Stimulated activated CD8-positive, alpha-beta memory T cell treated with anti-CD3 and anti-CD28 coated beads, Interleukin-4, amount 100 ng/mL, for 24 hours (primary cell): ENCODE measurements at regions not wholly inside any gene's neighbourhood (a gene's known extent, or its start where the extent isn't known, plus 50 kb on each side); places are given as distances from the start of the nearest gene placed in this dataset.
A peak's percentile ranks its signal among the peaks of the same experiment; 100 is the strongest.
"Not testable (repeated sequence)": the region's sequence is repeated elsewhere in the genome, so short reads cannot be mapped to it uniquely, and the experiment has no call there.

Source experiments
- DNase-seq: peaks from one replicate; pipeline ENCODE4 v3.0.0-alpha.2; 2020; ENCODE audit warnings: low read depth

DNA sequence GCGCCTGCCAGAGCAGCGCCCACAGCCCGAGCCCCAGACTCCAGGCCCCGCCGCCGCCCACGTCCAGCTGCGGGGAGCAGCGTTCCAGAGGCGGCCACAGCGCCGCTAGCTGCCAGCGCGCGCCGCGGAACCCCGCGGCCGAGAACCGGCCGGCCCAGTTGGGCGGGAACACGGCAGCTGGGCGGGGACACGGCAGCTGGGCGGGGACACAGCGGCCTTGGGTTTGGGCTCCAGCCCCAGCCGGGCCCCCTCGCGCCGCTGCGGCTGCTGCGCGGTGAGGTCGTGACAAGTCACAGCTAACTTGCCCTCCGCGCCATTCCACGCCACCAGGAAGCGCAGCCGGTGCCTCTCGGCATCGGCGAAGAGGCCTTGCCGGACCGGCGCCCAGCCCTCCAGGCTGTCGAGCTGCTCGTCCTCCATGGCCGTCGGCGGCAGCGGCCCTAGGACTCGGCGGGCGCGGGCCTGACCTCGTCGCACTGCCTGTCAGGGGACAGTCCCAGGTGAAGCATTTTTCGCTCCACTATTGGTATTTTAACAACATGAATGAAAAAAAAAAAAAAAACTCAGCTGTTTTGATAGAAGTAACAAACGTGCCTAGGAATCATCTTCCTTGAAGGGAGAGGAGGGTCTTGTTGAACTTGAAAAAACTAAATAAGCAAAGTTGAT, 56.6 kb upstream of the GOLGA8N start:
- DNase-seq: peak; percentile 6

- not testable (repeated sequence) for DNase-seq
Measured at GRCh38 chr15:32536057-32536493, 57.2 kb upstream of the GOLGA8N start.

- not testable (repeated sequence) for DNase-seq
Measured at GRCh38 chr15:32535150-32535898, 57.9 kb upstream of the GOLGA8N start.

- not testable (repeated sequence) for DNase-seq
Measured at GRCh38 chr15:32522900-32523299, 67.5 kb upstream of the GOLGA8O start.

- DNase-seq: not testable (repeated sequence)
Measured at GRCh38 chr15:32522421-32522820, 67.0 kb upstream of the GOLGA8O start.

- not testable (repeated sequence) for DNase-seq
Measured at GRCh38 chr15:32518976-32519375, 63.5 kb upstream of the GOLGA8O start.

DNA sequence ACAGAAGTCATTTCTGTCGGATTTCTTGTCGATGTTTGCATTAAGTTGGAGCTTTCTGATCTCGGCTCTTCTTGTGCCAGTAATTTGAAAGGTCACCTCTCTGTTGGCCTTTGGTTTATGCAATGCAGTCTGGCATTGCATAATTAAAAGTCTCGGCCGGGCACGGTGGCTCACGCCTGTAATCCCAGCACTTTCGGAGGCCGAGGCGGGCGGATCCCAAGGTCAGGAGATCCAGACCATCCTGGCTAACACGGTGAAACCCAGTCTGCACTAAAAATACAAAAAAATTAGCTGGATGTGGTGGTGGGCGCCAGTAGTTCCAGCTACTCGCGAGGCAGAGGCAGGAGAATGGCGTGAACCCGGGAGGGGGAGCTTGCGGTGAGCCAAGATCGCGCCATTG, 62.6 kb upstream of the GOLGA8O start:
- DNase-seq: not testable (repeated sequence)

DNA sequence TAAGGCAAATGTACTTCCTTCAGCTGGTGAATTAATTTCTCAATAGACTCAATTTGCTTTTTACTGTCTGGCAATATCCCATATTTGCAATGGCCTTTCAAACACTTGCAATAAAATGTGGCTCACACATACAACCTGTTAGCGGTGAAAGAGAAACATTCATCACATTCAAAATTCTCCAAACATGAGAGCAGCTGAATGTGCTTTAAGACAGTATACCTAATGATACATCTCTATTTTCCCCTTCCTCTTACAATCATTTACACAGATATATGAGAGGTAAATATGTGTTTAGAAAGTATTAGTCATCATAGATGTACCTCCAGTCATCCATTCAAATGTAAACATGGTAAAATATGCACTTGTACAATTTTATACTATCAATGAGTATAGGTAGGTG, 61.5 kb upstream of the GOLGA8O start:
- not testable (repeated sequence) for DNase-seq

DNA sequence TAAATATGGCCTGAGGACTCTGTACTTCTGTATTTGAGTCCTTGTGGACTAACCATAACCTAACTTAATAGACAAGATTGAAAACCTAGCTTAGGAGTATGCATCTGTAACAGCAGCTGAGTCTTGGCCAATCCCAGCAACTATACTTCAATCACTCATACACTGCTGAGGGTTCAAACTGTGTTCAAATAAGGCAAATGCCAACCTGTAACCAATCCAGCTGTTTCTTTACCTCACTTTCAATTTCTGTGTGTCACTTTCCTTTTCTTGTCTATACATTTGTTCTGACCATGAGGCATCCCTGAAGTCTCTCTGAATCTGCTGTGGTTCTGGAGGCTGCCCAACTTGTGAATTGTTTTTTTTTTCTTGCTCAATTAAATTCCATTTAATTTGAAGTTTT, 57.9 kb upstream of the GOLGA8O start:
- DNase-seq: not testable (repeated sequence)

DNA sequence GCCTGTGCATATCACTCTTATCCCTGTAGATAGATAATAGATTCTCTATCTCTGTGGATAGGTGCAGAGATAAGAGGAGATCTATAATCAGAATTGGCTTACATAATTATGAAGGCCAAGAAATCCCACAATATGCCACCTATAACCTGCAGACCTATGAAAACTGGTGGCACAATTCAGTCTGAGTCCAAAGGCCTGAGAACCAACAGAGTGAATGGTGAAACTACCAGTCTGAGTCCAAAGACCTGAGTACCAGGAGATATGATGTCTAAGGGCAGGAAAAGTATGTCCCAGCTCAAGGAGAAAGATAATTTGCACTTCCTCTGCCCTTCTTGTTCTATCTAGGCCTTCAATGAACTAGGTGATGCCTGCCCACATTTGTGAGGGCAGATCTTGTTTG, 54.6 kb upstream of the GOLGA8O start:
- DNase-seq: not testable (repeated sequence)

DNA sequence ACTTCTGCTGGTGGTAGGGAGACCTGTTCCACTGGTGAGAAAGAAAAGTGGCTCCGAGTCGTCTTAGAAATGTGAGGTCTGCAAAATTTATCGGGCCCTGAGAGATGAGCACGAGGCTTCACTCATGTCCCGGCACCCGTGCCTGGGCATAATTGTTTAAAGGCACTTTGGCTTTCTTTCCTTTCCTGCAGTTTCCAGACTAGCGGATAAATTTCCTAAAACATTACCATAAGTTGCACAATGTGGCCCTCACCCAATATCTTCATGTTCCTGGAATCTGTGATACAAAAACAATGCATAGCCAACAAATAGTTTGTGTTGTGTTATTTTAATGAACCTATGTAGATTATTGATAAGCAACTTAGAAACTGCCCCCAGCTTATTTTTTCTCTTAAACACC, 52.6 kb upstream of the GOLGA8O start:
- DNase-seq: not testable (repeated sequence)

- DNase-seq: not testable (repeated sequence)
Measured at GRCh38 chr15:32506787-32507186, 51.4 kb upstream of the GOLGA8O start.

GRCh38 chr15:32505633-32506032, 50.2 kb upstream of the GOLGA8O start:
- DNase-seq: not testable (repeated sequence)
